Loucy (cell line): ENCODE measurements at regions not wholly inside any gene's neighbourhood (a gene's known extent, or its start where the extent isn't known, plus 50 kb on each side); places are given as distances from the start of the nearest gene placed in this dataset.

Source experiments
- H2AFZ ChIP-seq: fragments of 200-600 bp; sonication (generic); 2 replicates; pipeline ENCODE4 v1.6.0; 2016; ENCODE audit warnings: antibody characterized with exemption, mild to moderate bottlenecking, low read length, moderate library complexity
- H3F3A ChIP-seq: fragments of 200-600 bp; 2 replicates; pipeline ENCODE4 v1.6.0; 2016; ENCODE audit warnings: antibody characterized with exemption, low read depth, mild to moderate bottlenecking
- H3K27me3 ChIP-seq: fragments of 200-600 bp; sonication (generic); 2 replicates; pipeline ENCODE4 v1.6.1; 2014; ENCODE audit warnings: low read length, mild to moderate bottlenecking; ENCODE audit not compliant: insufficient read depth, poor library complexity, severe bottlenecking
- H3K36me3 ChIP-seq: fragments of 200-600 bp; sonication (generic); 2 replicates; pipeline ENCODE4 v1.6.1; 2016; ENCODE audit warnings: low read length; ENCODE audit not compliant: insufficient read depth
- H3K4me1 ChIP-seq: fragments of 200-600 bp; sonication (generic); 2 replicates; pipeline ENCODE4 v1.5.1; 2014; ENCODE audit warnings: low read length, mild to moderate bottlenecking; ENCODE audit not compliant: insufficient read depth, poor library complexity, severe bottlenecking
- H3K4me2 ChIP-seq: fragments of 200-600 bp; sonication (generic); 2 replicates; pipeline ENCODE4 v1.6.0; 2014; ENCODE audit warnings: antibody characterized with exemption, low read length, low read depth, mild to moderate bottlenecking; ENCODE audit not compliant: poor library complexity, severe bottlenecking
- H3K4me3 ChIP-seq: fragments of 200-600 bp; sonication (generic); 2 replicates; pipeline ENCODE4 v1.5.1; 2014; ENCODE audit warnings: low read length, mild to moderate bottlenecking, mixed read lengths; ENCODE audit not compliant: poor library complexity, severe bottlenecking
- H3K79me2 ChIP-seq: fragments of 200-600 bp; sonication (generic); 2 replicates; pipeline ENCODE4 v1.6.1; 2014; ENCODE audit warnings: low read length; ENCODE audit not compliant: insufficient read depth
- H3K9ac ChIP-seq: fragments of 200-600 bp; sonication (generic); 2 replicates; pipeline ENCODE4 v1.6.0; 2014; ENCODE audit warnings: mild to moderate bottlenecking, low read depth, low read length, moderate library complexity; ENCODE audit not compliant: poor library complexity, severe bottlenecking
- H3K9me2 ChIP-seq: fragments of 200-600 bp; sonication (generic); replicated peaks from 2 replicates; pipeline ENCODE4 v1.6.1; 2016; ENCODE audit warnings: low read depth, low read length, mixed read lengths
- H3K9me3 ChIP-seq: fragments of 200-600 bp; sonication (generic); 2 replicates; pipeline ENCODE4 v1.6.1; 2014; ENCODE audit warnings: mild to moderate bottlenecking, antibody characterized with exemption, low read length, low read depth; ENCODE audit not compliant: insufficient read depth
- H4K20me1 ChIP-seq: fragments of 200-600 bp; sonication (generic); 2 replicates; pipeline ENCODE4 v1.6.0; 2014; ENCODE audit warnings: antibody characterized with exemption, low read length, mild to moderate bottlenecking; ENCODE audit not compliant: insufficient read depth, poor library complexity, severe bottlenecking
- EZH2phosphoT487 ChIP-seq: fragments of 200-600 bp; IDR thresholded peaks from 2 replicates; pipeline ENCODE4 v1.6.1; 2018; ENCODE audit warnings: antibody characterized with exemption, mild to moderate bottlenecking, moderate library complexity, borderline replicate concordance
- TF ChIP-seq, protein P1 (sequence below): fragments of 200-600 bp; sonication (generic); conservative IDR thresholded peaks from 2 replicates; pipeline ENCODE4 v1.5.1; 2014; ENCODE audit warnings: mild to moderate bottlenecking, antibody characterized with exemption, low read length

DNA sequence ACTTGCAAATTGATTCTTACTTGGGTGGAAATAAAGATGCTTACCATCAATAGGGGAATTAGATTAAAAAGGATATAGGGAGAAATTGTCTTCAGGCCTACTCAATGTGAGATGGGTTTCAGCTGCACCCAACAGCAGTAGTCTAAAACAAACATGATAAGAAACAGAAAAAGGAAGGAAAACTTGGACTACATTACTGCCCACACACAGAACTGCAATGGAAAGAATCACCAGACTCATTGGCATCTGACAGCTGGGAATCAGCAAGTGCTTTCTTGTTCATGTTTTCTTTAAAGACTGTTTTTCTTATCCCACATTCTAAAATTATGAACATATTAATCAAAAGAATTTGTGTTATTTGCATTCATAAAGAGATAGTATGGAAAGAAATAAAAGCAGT is 144.2 kb downstream of the LRIG3 start:
- Histone ChIP-seq H3K9ac (no peak overlapping the region), H2AFZ (no peak overlapping the region), H3K79me2 (no peaks in the 10 kb centered on the region), H3K9me3 (no peaks in the 10 kb centered on the region), H3K9me2 (no peaks in the 10 kb centered on the region), H3F3A (no peaks in the 10 kb centered on the region), H3K27me3 (no peaks in the 10 kb centered on the region), H3K36me3 (no peaks in the 10 kb centered on the region), H3K4me3 (no peak overlapping the region), H3K4me2 (no peak overlapping the region), H3K4me1 (no peaks in the 10 kb centered on the region), H4K20me1 (no peaks in the 10 kb centered on the region)
- no peak for TF ChIP-seq EZH2phosphoT487
- TF ChIP-seq, protein P1, sequence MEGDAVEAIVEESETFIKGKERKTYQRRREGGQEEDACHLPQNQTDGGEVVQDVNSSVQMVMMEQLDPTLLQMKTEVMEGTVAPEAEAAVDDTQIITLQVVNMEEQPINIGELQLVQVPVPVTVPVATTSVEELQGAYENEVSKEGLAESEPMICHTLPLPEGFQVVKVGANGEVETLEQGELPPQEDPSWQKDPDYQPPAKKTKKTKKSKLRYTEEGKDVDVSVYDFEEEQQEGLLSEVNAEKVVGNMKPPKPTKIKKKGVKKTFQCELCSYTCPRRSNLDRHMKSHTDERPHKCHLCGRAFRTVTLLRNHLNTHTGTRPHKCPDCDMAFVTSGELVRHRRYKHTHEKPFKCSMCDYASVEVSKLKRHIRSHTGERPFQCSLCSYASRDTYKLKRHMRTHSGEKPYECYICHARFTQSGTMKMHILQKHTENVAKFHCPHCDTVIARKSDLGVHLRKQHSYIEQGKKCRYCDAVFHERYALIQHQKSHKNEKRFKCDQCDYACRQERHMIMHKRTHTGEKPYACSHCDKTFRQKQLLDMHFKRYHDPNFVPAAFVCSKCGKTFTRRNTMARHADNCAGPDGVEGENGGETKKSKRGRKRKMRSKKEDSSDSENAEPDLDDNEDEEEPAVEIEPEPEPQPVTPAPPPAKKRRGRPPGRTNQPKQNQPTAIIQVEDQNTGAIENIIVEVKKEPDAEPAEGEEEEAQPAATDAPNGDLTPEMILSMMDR, result no peak

DNA sequence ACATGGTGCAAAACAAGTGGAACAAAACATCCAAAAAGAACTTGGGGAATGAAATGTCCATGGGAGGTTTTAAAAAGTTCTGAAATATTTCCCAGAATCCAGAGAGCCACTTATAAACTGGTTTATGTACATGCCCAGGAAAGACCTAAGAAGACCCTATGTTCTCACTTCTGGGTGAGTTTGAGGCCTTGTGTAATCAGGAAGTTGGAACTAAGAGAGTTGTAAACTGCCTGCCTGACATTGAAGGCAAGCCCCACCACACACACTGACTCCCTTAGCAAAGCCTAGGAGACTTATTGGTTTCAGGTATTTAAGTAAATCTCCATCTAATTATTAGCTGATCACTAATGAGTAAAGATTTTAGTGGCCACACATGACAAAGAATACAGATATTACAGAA is 142.5 kb downstream of the LRIG3 start:
- no peaks in the 10 kb centered on the region for H3K36me3 ChIP-seq
- H3K79me2 ChIP-seq, result no peaks in the 10 kb centered on the region
- H3K9me2 ChIP-seq, result no peaks in the 10 kb centered on the region
- no peaks in the 10 kb centered on the region for H3K27me3 ChIP-seq
- H2AFZ ChIP-seq, result peak overlapping the region; percentile 80
- H3K4me1 ChIP-seq, result no peaks in the 10 kb centered on the region
- no peak overlapping the region for H3K4me3 ChIP-seq
- no peaks in the 10 kb centered on the region for H3K9me3 ChIP-seq
- no peaks in the 10 kb centered on the region for H3F3A ChIP-seq
- no peaks in the 10 kb centered on the region for H4K20me1 ChIP-seq
- H3K9ac ChIP-seq, result no peak overlapping the region
- H3K4me2 ChIP-seq, result no peak overlapping the region
- no peak for TF ChIP-seq EZH2phosphoT487
- TF ChIP-seq, protein P1, result no peak

DNA sequence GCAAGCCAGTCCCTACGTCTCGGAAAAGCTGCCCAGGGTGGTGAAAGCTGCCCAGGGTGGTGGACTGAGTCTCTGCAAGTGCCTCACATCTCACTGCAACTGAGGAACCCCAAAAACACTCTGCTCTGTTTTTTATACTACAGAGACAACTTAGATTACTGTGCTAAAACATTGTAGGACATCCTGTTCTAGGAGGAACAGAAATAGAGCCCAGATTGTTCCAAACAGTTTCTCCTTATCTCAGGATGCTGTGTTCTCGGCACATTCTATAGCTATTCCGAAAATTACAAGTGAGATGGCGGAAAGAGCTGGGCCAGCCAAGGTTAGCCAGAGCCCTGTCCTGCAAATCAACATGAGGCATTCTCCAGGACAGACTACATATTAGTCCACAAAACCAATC is 138.7 kb downstream of the LRIG3 start:
- TF ChIP-seq EZH2phosphoT487, result no peak
- TF ChIP-seq, protein P1, result no peak
- Histone ChIP-seq H2AFZ (no peak overlapping the region), H3K9ac (no peak overlapping the region), H3K4me2 (no peak overlapping the region), H4K20me1 (no peaks in the 10 kb centered on the region), H3K4me3 (no peak overlapping the region), H3K4me1 (no peaks in the 10 kb centered on the region), H3F3A (no peaks in the 10 kb centered on the region), H3K9me3 (no peaks in the 10 kb centered on the region), H3K36me3 (no peaks in the 10 kb centered on the region), H3K27me3 (no peaks in the 10 kb centered on the region), H3K79me2 (no peaks in the 10 kb centered on the region), H3K9me2 (no peaks in the 10 kb centered on the region)
